HepG2 (cell line): ENCODE measurements at regions not wholly inside any gene's neighbourhood (a gene's known extent, or its start where the extent isn't known, plus 50 kb on each side); places are given as distances from the start of the nearest gene placed in this dataset.

Experiments used
- ATAC-seq: fragments of 200-7000 bp; cut with Tn5 transposase; 3 replicates; pipeline ENCODE4 v1.9.1; 2020; ENCODE audit warnings: mild to moderate bottlenecking, moderate library complexity
- BruUV-seq: library from RNA; stranded (reverse); fragments of 400-500 nt; replicated peaks from 2 replicates; lab custom pipeline; 2021; lab: Mats Ljungman, UMichigan
- CTCF ChIA-PET: fragments of 300-600 bp; formaldehyde crosslinking; extraction: SDS; loops from one replicate; lab custom pipeline; 2021; ENCODE audit warnings: low total read pairs, inconsistent platforms, low intra/inter-chr PET ratio; lab: Yijun Ruan, JAX
- POLR2A ChIA-PET: fragments of 350-600 bp; sonication (Branson Sonifier 250); formaldehyde crosslinking; loops from one replicate; lab custom pipeline; 2020; ENCODE audit warnings: antibody characterized with exemption, inconsistent platforms; lab: Yijun Ruan, JAX
- DNase-seq: peaks from one replicate; pipeline ENCODE4 v3.0.0-alpha.2; 2015; ENCODE audit warnings: low spot score
- FAIRE-seq: peaks from 3 replicates; lab custom pipeline; 2011; peaks lifted over from hg19 to GRCh38; lab: Jason Lieb, UNC
- H2AFZ ChIP-seq: one replicate; pipeline ENCODE4 v1.6.1; 2011; ENCODE audit warnings: low read length, inconsistent platforms
- H3K27ac ChIP-seq: fragments of 300-600 bp; 3 replicates; pipeline ENCODE4 v1.8.0; 2011; ENCODE audit warnings: mixed run types, mild to moderate bottlenecking, mixed read lengths, low read length, inconsistent platforms; ENCODE audit not compliant: insufficient read depth; ENCODE audit errors: extremely low read length
- H3K27me3 ChIP-seq, 2 experiments: fragments of 200-600 bp in 1 of 2; 2 replicates in 1 of 2; 3 replicates in 1 of 2; pipeline versions ENCODE4 v1.6.0 to v1.8.0; 2011; ENCODE audit warnings: low read length in 2 of 2, mild to moderate bottlenecking in 2 of 2, moderate library complexity in 2 of 2, inconsistent platforms in 1 of 2; ENCODE audit not compliant: insufficient read depth in 2 of 2, control insufficient read depth in 1 of 2
- H3K36me3 ChIP-seq, 2 experiments: fragments of 200-600 bp in 1 of 2; replicated peaks in 1 of 2; 2 replicates in 1 of 2; 3 replicates in 1 of 2; pipeline versions ENCODE4 v1.5.1 to v1.8.0; 2011; ENCODE audit warnings: low read length in 2 of 2, inconsistent platforms in 1 of 2; ENCODE audit not compliant: insufficient read depth in 2 of 2, control insufficient read depth in 1 of 2
- H3K4me1 ChIP-seq: 2 replicates; pipeline ENCODE4 v1.5.1; 2012; ENCODE audit warnings: low read length, inconsistent platforms; ENCODE audit not compliant: insufficient read depth
- H3K4me2 ChIP-seq: 2 replicates; pipeline ENCODE4 v1.6.0; 2011; ENCODE audit warnings: low read depth, low read length, inconsistent platforms
- H3K4me3 ChIP-seq, 3 experiments: fragments of 200-600 bp in 1 of 3; sonication (generic), shearing (Covaris generic) in 1 of 3; replicated peaks in 1 of 3; 2 replicates each; pipeline ENCODE4 v1.5.1; 2011 to 2016; ENCODE audit warnings: low read length in 3 of 3, inconsistent platforms in 2 of 3, low read depth in 2 of 3, mild to moderate bottlenecking in 2 of 3, control low read depth in 1 of 3, mixed read lengths in 1 of 3; ENCODE audit not compliant: insufficient read depth in 1 of 3
- H3K79me2 ChIP-seq: one replicate; pipeline ENCODE4 v1.6.1; 2011; ENCODE audit warnings: low read length, inconsistent platforms; ENCODE audit not compliant: insufficient read depth
- H3K9ac ChIP-seq: 2 replicates; pipeline ENCODE4 v1.6.0; 2011; ENCODE audit warnings: mild to moderate bottlenecking, low read depth, low read length, inconsistent platforms; ENCODE audit not compliant: insufficient read depth
- H3K9me3 ChIP-seq: 2 replicates; pipeline ENCODE4 v1.5.1; 2012; ENCODE audit warnings: mild to moderate bottlenecking, low read length
- H4K20me1 ChIP-seq: 2 replicates; pipeline ENCODE4 v1.6.0; 2011; ENCODE audit warnings: inconsistent platforms, mild to moderate bottlenecking, low read length, moderate library complexity; ENCODE audit not compliant: insufficient read depth
- FOXP4 ChIP-seq: sonication (generic); formaldehyde crosslinking; IDR thresholded peaks from 2 replicates; pipeline ENCODE4 v1.4.0; 2020; ENCODE audit warnings: missing genetic modification reagents
- HNRNPLL ChIP-seq: fragments of 200-400 bp; formaldehyde crosslinking; IDR thresholded peaks from 2 replicates; pipeline ENCODE4 v1.6.1; 2017; ENCODE audit warnings: mild to moderate bottlenecking, low read depth, low read length; ENCODE audit not compliant: poor library complexity, severe bottlenecking
- ONECUT2 ChIP-seq: sonication (generic); formaldehyde crosslinking; IDR thresholded peaks from 2 replicates; pipeline ENCODE4 v1.4.0; 2020; ENCODE audit warnings: missing genetic modification reagents
- PAWR ChIP-seq: sonication (generic); formaldehyde crosslinking; IDR thresholded peaks from 2 replicates; pipeline ENCODE4 v1.4.0; 2020; ENCODE audit warnings: missing genetic modification reagents, mild to moderate bottlenecking, borderline replicate concordance
- PRDM4 ChIP-seq: sonication (generic); formaldehyde crosslinking; IDR thresholded peaks from 2 replicates; pipeline ENCODE4 v1.9.0; 2021; ENCODE audit warnings: missing genetic modification reagents, borderline replicate concordance
- ZNF10 ChIP-seq: sonication (generic); formaldehyde crosslinking; IDR thresholded peaks from 2 replicates; pipeline ENCODE4 v1.4.0; 2020; ENCODE audit warnings: mild to moderate bottlenecking, low read depth, missing genetic modification reagents, borderline replicate concordance
- ZNF337 ChIP-seq: sonication (generic); formaldehyde crosslinking; IDR thresholded peaks from 2 replicates; pipeline ENCODE4 v1.5.1; 2020; ENCODE audit warnings: missing genetic modification reagents, low read depth, mild to moderate bottlenecking, borderline replicate concordance
- WGBS: methylation state at CpG from one replicate; pipeline ENCODE4 v1.1.6; 2017; ENCODE audit warnings: low lambda C conversion rate; 5-methylcytosine and 5-hydroxymethylcytosine counted together
- in situ Hi-C: cut with HindIII; loops from 2 replicates; pipeline ENCODE4 v1.10.0; 2017; ENCODE audit warnings: low pct_unique_long_range_greater_than_20kb; ENCODE audit not compliant: extremely low pct_ligation_motif_present
- intact Hi-C: fragments of 100-400 bp; cut with micrococcal nuclease; formaldehyde crosslinking; loops from one replicate; pipeline ENCODE4 v1.10.0; 2022; ENCODE audit not compliant: unreplicated experiment

- Histone ChIP-seq H3K36me3 (no peaks in the 10 kb centered on the region), H3K79me2 (no peaks in the 10 kb centered on the region), H3K4me2 (no peak overlapping the region), H3K4me1 (peaks cover 40% of the 10 kb centered on the region), H3K4me3 (no peak overlapping the region), H3K27me3 (peaks cover 6 to 26% of the 10 kb centered on the region in 2 experiments; a peak in 4 of 5 replicates), H4K20me1 (peaks cover 3% of the 10 kb centered on the region; the same call in 1 of the 2 replicates), H3K27ac (no peak overlapping the region), H2AFZ (no peak overlapping the region), H3K9ac (no peak overlapping the region), H3K9me3 (no peaks in the 10 kb centered on the region)
- ChIA-PET CTCF (no interaction called here), POLR2A (no interaction called here)
- no peak for DNase-seq
- no TSS peak for BruUV-seq
- FAIRE-seq: no peak
- in situ Hi-C loops: loop anchor here (5.0 to 10.0 kb wide), 2 partner anchors 63 to 245 kb away; no protein-coding TSS in a partner anchor
- ATAC-seq: no peak
- TF ChIP-seq PAWR (no peak), FOXP4 (no peak), HNRNPLL (no peak), ZNF337 (CRISPR knock-in tag) (no peak), ZNF10 (no peak), ONECUT2 (CRISPR knock-in tag) (no peak), PRDM4 (CRISPR knock-in tag) (no peak)
- no CpG with 5 or more reads among the region's 1 CpG for WGBS
- intact Hi-C loops: no loop called here
Observed at GRCh38 chr15:66847565-66847991, 145.5 kb downstream of the SMAD6 start.
